HG02852 (cell line): ENCODE measurements at regions not wholly inside any gene's neighbourhood (a gene's known extent, or its start where the extent isn't known, plus 50 kb on each side); places are given as distances from the start of the nearest gene placed in this dataset.
"Not testable (repeated sequence)": the region's sequence is repeated elsewhere in the genome, so short reads cannot be mapped to it uniquely, and the experiment has no call there.

Experiments
- ATAC-seq: cut with Tn5 transposase; IDR thresholded peaks from one replicate; pipeline ENCODE4 v1.9.1; 2021; ENCODE audit warnings: mild to moderate bottlenecking, moderate library complexity; ENCODE audit not compliant: unreplicated experiment

DNA sequence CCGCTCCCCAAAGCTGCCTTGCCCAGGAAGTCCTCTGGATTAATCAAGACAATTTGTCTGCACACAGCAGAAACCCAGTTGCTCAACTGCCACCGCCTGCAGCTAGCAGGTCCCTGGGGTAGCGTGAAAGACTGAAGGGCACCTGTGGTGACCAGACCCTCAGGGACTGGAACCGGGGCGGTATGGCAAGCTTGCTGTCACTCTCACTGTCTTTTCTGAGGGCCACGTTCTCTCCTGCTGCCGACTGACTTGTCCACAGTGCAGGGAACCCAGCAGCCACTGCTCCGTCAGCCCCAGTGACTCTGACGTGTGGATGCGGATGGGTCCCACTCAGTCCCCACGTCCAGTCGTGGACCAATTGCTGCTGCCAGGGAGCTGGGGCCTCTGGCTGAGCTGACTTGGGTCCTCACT, 72.8 kb upstream of the PMEPA1 start:
- no peak for ATAC-seq

GRCh38 chr20:57781901-57782300, 72.1 kb upstream of the PMEPA1 start:
- ATAC-seq, result no peak

DNA sequence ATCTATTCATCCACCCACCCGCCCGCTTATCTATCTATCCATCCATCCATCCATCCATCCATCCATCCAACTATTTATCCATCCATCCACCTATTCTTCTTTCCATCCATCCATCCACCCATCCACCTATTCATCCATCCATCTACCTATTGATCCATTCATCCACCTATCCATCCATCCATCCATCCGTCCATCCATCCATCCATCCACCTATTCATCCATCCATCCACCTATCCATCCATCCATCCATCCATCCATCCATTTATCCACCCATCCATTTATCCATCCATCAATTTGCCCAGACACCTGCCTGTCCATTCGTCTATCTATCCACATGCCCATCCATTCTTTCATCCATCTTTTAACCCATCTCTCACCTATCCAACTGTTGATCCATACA, 71.1 kb upstream of the PMEPA1 start:
- no peak for ATAC-seq

GRCh38 chr20:57780398-57780797, 70.6 kb upstream of the PMEPA1 start:
- ATAC-seq, result no peak

GRCh38 chr20:57779401-57780003, 69.7 kb upstream of the PMEPA1 start:
- no peak for ATAC-seq

GRCh38 chr20:57777911-57778310, 68.1 kb upstream of the PMEPA1 start:
- no peak for ATAC-seq

DNA sequence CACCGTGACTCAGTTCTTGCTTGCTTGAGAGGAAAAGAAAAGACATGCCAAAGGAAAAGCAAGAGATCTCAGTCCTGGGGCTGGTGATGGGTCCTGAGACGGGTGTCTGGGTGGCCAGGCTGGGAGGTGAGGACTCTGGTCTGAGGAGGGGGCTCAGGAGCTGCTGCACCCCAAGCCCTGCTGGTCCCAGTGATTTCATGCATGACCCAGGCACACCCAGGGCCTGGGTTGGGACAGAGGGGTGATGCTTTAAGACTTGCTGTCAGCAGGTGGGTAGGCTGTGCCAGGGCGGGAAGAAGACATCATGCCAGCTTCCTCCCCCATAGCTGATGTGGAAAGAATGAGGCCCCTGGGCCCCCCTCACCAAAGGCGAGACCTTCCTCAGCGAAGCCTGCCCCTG, 65.1 kb upstream of the PMEPA1 start:
- no peak for ATAC-seq

DNA sequence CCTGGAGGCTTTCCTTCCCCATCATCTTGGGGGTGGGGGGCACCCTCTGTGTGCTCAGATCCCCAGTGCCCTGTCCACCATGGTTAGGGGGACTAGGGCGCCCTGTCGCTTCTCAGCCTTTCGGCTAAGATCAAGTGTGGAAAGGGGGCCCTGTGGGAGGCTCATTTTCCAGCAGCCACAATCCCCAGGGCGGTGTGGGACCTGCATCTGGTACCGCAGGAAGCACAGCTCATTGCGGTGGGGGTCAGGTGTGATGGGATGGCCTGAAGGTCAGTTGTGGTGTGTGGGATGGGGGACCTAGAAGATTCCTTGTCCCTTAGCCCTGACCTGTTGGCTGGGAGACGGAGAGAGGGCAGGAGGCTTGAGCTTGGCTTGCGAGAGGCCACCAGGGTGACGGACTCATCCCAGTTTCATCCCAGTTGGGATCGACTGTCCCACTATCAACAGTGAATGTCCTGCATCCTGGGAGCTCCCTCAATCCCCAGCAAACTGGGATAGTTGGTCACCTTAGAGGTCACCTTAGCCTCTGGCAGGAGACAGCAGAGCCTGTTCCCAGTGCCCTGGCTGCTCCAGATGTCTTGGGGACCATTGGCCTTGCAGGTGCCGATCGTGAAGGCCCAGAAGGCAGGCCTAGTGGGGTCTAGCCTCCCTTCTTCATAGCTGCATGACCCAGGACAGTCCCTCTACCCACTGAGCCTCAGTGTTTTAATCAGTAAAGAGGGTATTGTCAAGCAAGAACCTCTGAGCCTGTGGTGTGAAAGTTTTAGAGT, 64.5 kb upstream of the PMEPA1 start:
- ATAC-seq, result no peak

GRCh38 chr20:57773059-57773815, 63.4 kb upstream of the PMEPA1 start:
- ATAC-seq, result no peak

DNA sequence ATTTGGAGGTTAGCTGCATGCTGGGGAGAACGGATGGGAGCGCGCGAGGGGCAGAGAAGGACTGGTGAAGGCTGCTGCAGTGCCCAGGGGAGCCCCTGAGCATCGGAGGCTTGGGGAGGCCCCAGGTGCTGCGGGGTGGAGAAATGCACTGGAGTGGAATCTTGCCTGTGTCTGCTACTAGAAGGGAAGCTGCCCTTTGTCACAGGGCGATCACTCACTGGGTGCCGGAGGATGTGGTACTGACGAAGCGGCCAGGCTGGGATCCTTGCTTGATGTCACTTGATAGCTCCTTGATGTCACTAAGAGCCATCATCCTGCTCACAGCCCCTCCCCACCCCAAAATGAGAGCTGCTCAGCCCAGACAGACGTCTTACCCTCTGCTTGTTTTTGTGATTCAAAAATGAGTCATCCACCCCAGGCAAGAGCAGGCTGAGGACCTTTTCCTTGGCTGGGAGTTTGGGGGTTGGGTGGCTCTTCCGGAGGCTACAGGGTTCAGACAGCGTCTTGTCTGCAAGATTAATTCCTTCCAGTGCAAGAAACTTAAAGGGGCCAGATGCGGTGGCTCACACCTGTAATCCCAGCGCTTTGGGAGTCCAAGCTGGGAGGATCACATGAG, 62.6 kb upstream of the PMEPA1 start:
- ATAC-seq, result no peak

DNA sequence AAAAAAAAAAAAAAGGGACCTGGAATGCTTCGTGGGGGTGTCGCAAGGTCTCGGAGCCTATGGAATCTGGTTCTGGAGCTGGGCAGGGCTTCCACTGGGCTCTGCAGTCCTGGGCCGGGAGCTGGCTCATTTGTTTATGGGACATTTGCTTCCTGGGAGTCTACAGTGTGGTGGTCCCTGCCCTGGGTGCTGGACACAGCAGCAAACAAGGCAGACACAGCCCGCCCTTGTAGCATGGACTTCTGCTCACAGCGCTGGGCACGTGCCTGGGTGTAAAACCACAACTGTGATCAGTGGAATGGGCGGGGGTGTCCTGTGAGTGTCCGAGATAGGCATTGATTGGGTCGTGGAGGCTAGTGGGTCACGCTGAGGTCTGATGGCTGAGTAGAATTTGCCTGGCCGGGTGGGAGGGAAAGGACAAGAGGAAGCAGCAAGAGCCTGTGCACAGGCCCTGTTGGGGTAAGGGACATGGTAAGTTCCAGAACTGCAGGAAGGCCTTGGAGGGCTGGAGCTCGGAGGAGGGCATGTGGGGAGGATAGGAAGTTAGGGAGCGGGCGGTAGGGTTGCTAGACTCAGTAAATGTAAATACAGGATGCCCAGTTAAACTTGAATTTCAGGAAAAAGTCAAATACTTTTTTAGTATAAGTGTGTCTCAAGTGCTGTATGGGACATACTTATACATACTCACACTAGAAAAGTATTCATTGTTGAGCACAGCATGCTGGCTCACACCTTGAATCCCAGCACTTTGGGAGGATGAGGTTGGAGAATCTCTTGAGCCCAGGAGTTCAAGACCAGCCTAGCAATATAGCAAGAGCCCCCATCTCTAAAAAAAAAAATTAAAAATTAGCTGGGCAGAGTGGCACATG, 61.3 kb upstream of the PMEPA1 start:
- no peak for ATAC-seq

GRCh38 chr20:57770401-57770800, 60.6 kb upstream of the PMEPA1 start:
- ATAC-seq, result not testable (repeated sequence)

GRCh38 chr20:57769756-57770155, 59.9 kb upstream of the PMEPA1 start:
- no peak for ATAC-seq

GRCh38 chr20:57768519-57768918, 58.7 kb upstream of the PMEPA1 start:
- ATAC-seq, result no peak

- no peak for ATAC-seq
Measured at GRCh38 chr20:57767441-57767840, 57.6 kb upstream of the PMEPA1 start.

- no peak for ATAC-seq
Measured at GRCh38 chr20:57763235-57763595, 53.4 kb upstream of the PMEPA1 start.

DNA sequence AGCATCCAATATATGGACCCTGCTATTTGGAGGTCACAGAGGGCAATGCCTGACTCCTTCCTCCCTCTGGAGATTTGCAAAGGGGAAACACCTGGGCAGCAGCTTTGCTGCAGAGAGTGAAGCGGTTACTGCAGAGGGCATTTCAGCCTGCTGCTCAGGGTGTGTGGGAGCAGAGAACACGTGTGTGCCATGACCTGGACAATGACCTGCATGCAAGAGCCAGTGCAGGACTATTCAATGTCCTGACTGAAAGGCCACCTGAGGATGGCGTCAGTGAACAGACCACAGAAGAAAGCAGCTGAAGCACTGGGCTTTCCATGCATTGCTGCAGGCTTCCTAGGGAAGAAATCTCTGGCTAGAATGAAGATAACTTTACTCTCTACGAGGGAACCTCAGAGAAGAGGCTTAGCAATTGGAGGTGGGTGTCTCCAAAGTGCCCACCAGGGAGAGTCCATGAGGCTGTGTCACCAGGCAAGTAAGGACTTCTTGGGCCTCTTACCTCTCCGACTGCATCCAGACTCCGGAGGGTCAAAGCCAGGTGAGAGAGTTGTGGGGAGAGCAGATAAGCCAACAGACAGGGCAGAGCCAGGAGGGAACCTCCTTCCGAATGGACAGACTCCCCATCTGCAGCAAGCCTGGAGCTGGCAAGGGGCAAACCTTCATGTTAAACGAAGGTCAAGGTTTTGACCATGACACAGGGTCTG, 52.9 kb upstream of the PMEPA1 start:
- ATAC-seq, result no peak

- ATAC-seq, result no peak
Measured at GRCh38 chr20:57761413-57761734, 51.6 kb upstream of the PMEPA1 start.

DNA sequence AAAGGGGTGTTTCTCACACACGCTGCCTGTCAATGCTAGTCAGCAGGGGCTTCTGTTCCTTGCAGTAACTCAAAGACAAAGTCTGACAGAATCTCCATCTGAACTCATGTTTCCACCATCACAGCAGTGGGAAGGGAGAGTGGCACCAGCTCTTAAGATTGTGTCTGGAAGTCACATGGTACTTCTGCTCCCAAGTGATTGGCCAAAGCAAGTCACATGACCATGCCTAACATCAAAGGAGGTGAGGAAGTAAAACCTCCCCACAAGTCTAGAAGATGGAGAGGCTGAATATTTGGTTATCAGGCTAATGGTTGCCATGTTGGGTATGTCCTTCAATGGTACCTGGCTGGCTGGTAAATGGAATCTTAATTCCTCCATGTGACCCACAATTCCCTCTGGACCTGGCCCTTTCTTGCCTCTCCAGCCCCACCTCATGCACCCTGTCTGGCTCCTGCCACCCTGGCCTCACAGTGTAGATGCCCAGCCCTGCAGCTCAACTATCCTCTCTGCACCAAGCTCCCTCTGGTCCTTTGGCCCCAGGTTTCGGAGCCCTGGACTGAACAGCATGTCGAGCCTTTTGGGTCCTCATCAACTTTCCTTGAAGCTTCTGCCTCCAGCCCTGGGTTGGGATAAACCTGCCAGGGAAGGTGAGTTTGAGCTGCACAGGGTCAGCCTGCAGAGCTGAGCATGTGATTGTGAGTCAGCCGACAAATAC, 51.0 kb upstream of the PMEPA1 start:
- no peak for ATAC-seq

DNA sequence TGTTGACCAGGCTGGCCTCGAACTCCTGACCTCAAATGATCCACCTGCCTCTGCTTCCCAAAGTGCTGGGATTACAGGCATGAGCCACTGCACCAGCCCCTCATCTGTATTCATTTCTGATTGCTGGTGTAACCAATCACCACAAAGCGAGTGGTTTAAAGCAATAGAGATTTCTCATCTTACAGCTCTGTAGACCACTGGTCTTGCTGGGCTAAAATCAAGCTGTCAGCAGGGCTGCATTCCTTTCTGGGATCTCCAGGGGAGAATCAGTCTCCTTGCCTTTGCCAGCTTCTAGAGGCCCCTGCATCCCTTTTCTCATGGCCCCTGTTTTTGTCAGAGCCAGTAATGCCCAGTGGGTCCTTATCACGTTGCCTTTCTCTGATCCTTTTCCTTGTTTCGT, 49.9 kb upstream of the PMEPA1 start:
- no peak for ATAC-seq
